G401 (cell line): ENCODE measurements at regions not wholly inside any gene's neighbourhood (a gene's known extent, or its start where the extent isn't known, plus 50 kb on each side); places are given as distances from the start of the nearest gene placed in this dataset.

ENCODE experiments used
- DNase-seq: peaks from one replicate; pipeline ENCODE4 v3.0.0-alpha.2; 2015; ENCODE audit warnings: low spot score
- in situ Hi-C: cut with HindIII; loops from 2 replicates; pipeline ENCODE4 v1.10.0; 2016; ENCODE audit warnings: low sequenced_read_pairs, mixed read lengths

- no peak for DNase-seq
- in situ Hi-C loops = no loop called here
Observed at GRCh38 chr22:48982321-48982905, 845.3 kb downstream of the BRD1 start.

GRCh38 chr22:48981371-48982061 is 846.2 kb downstream of the BRD1 start:
- in situ Hi-C loops = no loop called here
- DNase-seq = no peak

GRCh38 chr22:48980918-48981317 is 846.8 kb downstream of the BRD1 start:
- in situ Hi-C loops = no loop called here
- DNase-seq = no peak

- no peak for DNase-seq
Observed at GRCh38 chr22:48980409-48980808, 847.3 kb downstream of the BRD1 start.

GRCh38 chr22:48979482-48979881 is 848.2 kb downstream of the BRD1 start:
- in situ Hi-C loops = no loop called here
- DNase-seq = peak; percentile 36

More at GRCh38 chr22:48980409-48980808, 847.3 kb downstream of the BRD1 start:
- in situ Hi-C loops = no loop called here

GRCh38 chr22:48976556-48977535 is 850.8 kb downstream of the BRD1 start:
- in situ Hi-C loops = no loop called here

GRCh38 chr22:48975886-48976285 is 851.8 kb downstream of the BRD1 start:
- in situ Hi-C loops = no loop called here
- no peak for DNase-seq

More at GRCh38 chr22:48976556-48977535, 850.8 kb downstream of the BRD1 start:
- no peak for DNase-seq

GRCh38 chr22:48975316-48975741 is 852.3 kb downstream of the BRD1 start:
- in situ Hi-C loops = no loop called here

GRCh38 chr22:48974443-48975315 is 853.0 kb downstream of the BRD1 start:
- in situ Hi-C loops = no loop called here
- DNase-seq = no peak

More at GRCh38 chr22:48975316-48975741, 852.3 kb downstream of the BRD1 start:
- no peak for DNase-seq

- DNase-seq = no peak
- in situ Hi-C loops = no loop called here
Observed at GRCh38 chr22:48973694-48974041, 854.0 kb downstream of the BRD1 start.

GRCh38 chr22:48972979-48973693 is 854.5 kb downstream of the BRD1 start:
- in situ Hi-C loops = no loop called here
- DNase-seq = no peak

GRCh38 chr22:48968201-48968959 is 859.3 kb downstream of the BRD1 start:
- in situ Hi-C loops = no loop called here
- DNase-seq = peak; percentile 59

- no peak for DNase-seq
- in situ Hi-C loops = no loop called here
Observed at GRCh38 chr22:48963405-48963804, 864.3 kb downstream of the BRD1 start.

GRCh38 chr22:48961705-48962104 is 866.0 kb downstream of the BRD1 start:
- DNase-seq = no peak
- in situ Hi-C loops = no loop called here

GRCh38 chr22:48960980-48961660 is 866.6 kb downstream of the BRD1 start:
- in situ Hi-C loops = no loop called here
- no peak for DNase-seq

GRCh38 chr22:48960576-48960975 is 867.1 kb downstream of the BRD1 start:
- no peak for DNase-seq
- in situ Hi-C loops = no loop called here

- in situ Hi-C loops = no loop called here
- no peak for DNase-seq
Observed at GRCh38 chr22:48959496-48959895, 868.2 kb downstream of the BRD1 start.
